Dermis blood vessel endothelial cell (primary cell): ENCODE measurements at regions not wholly inside any gene's neighbourhood (a gene's known extent, or its start where the extent isn't known, plus 50 kb on each side); places are given as distances from the start of the nearest gene placed in this dataset.
"Not testable (repeated sequence)": the region's sequence is repeated elsewhere in the genome, so short reads cannot be mapped to it uniquely, and the experiment has no call there.

ENCODE experiments used
- DNase-seq: peaks from one replicate; pipeline ENCODE4 v3.0.0; 2010

- DNase-seq = no peak
Observed at GRCh38 chr2:117232305-117232704, 582.2 kb upstream of the DDX18 start.

GRCh38 chr2:117257362-117257761, 557.1 kb upstream of the DDX18 start:
- DNase-seq = no peak

GRCh38 chr2:117269574-117269973, 544.9 kb upstream of the DDX18 start:
- DNase-seq = no peak

GRCh38 chr2:117271631-117272030, 542.9 kb upstream of the DDX18 start:
- no peak for DNase-seq

GRCh38 chr2:117273009-117273671, 541.4 kb upstream of the DDX18 start:
- no peak for DNase-seq

GRCh38 chr2:117293012-117293411, 521.5 kb upstream of the DDX18 start:
- DNase-seq = no peak

- DNase-seq = no peak
Observed at GRCh38 chr2:117299451-117299850, 515.0 kb upstream of the DDX18 start.

- no peak for DNase-seq
Observed at GRCh38 chr2:117308861-117309770, 505.4 kb upstream of the DDX18 start.

GRCh38 chr2:117321816-117322215, 492.7 kb upstream of the DDX18 start:
- no peak for DNase-seq

GRCh38 chr2:117323331-117323730, 491.2 kb upstream of the DDX18 start:
- no peak for DNase-seq

GRCh38 chr2:117330641-117331040, 483.9 kb upstream of the DDX18 start:
- no peak for DNase-seq

GRCh38 chr2:117335967-117336366, 478.5 kb upstream of the DDX18 start:
- DNase-seq = no peak

GRCh38 chr2:117336496-117336895, 478.0 kb upstream of the DDX18 start:
- no peak for DNase-seq

- not testable (repeated sequence) for DNase-seq
Observed at GRCh38 chr2:117337981-117338380, 476.5 kb upstream of the DDX18 start.

GRCh38 chr2:117339980-117340379, 474.5 kb upstream of the DDX18 start:
- no peak for DNase-seq

- no peak for DNase-seq
Observed at GRCh38 chr2:117341690-117342089, 472.8 kb upstream of the DDX18 start.

- DNase-seq = no peak
Observed at GRCh38 chr2:117342415-117342814, 472.1 kb upstream of the DDX18 start.

GRCh38 chr2:117349687-117350086, 464.8 kb upstream of the DDX18 start:
- no peak for DNase-seq

GRCh38 chr2:117351396-117351795, 463.1 kb upstream of the DDX18 start:
- no peak for DNase-seq

GRCh38 chr2:117359266-117359914, 455.1 kb upstream of the DDX18 start:
- no peak for DNase-seq

- DNase-seq = no peak
Observed at GRCh38 chr2:117360586-117360985, 453.9 kb upstream of the DDX18 start.

GRCh38 chr2:117378653-117379052, 435.8 kb upstream of the DDX18 start:
- no peak for DNase-seq

GRCh38 chr2:117379928-117380327, 434.6 kb upstream of the DDX18 start:
- no peak for DNase-seq

- not testable (repeated sequence) for DNase-seq
Observed at GRCh38 chr2:117383997-117384396, 430.5 kb upstream of the DDX18 start.
